Left kidney (tissue), 1 donor: ENCODE measurements at regions not wholly inside any gene's neighbourhood (a gene's known extent, or its start where the extent isn't known, plus 50 kb on each side); places are given as distances from the start of the nearest gene placed in this dataset.
A peak's percentile ranks its signal among the peaks of the same experiment; 100 is the strongest.

Experiments used
- DNase-seq: peaks from one replicate; pipeline ENCODE4 v3.0.0-alpha.2; 2013

- no peak for DNase-seq
Measured at GRCh38 chr20:52818491-52818890, 153.7 kb upstream of the TSHZ2 start.

- no peak for DNase-seq
Measured at GRCh38 chr20:52817981-52818380, 154.2 kb upstream of the TSHZ2 start.

- no peak for DNase-seq
Measured at GRCh38 chr20:52817511-52817910, 154.6 kb upstream of the TSHZ2 start.

GRCh38 chr20:52814371-52814770, 157.8 kb upstream of the TSHZ2 start:
- no peak for DNase-seq

- no peak for DNase-seq
Measured at GRCh38 chr20:52812231-52812847, 159.8 kb upstream of the TSHZ2 start.

- no peak for DNase-seq
Measured at GRCh38 chr20:52809003-52809402, 163.2 kb upstream of the TSHZ2 start.

- no peak for DNase-seq
Measured at GRCh38 chr20:52806918-52807317, 165.2 kb upstream of the TSHZ2 start.

- DNase-seq = no peak
Measured at GRCh38 chr20:52805843-52806242, 166.3 kb upstream of the TSHZ2 start.

- peak; percentile 67 for DNase-seq
Measured at GRCh38 chr20:52805296-52805571, 166.9 kb upstream of the TSHZ2 start.

GRCh38 chr20:52804497-52805295, 167.5 kb upstream of the TSHZ2 start:
- DNase-seq = no peak

GRCh38 chr20:52801628-52802006, 170.5 kb upstream of the TSHZ2 start:
- no peak for DNase-seq

- DNase-seq = no peak
Measured at GRCh38 chr20:52800734-52801627, 171.2 kb upstream of the TSHZ2 start.

GRCh38 chr20:52799130-52799529, 173.0 kb upstream of the TSHZ2 start:
- no peak for DNase-seq

GRCh38 chr20:52798124-52798523, 174.0 kb upstream of the TSHZ2 start:
- DNase-seq = no peak

GRCh38 chr20:52794853-52795252, 177.3 kb upstream of the TSHZ2 start:
- DNase-seq = no peak

GRCh38 chr20:52793339-52793963, 178.7 kb upstream of the TSHZ2 start:
- no peak for DNase-seq

- DNase-seq = no peak
Measured at GRCh38 chr20:52791091-52791490, 181.1 kb upstream of the TSHZ2 start.

GRCh38 chr20:52789716-52790115, 182.4 kb upstream of the TSHZ2 start:
- DNase-seq = no peak

- DNase-seq = no peak
Measured at GRCh38 chr20:52787962-52788361, 184.2 kb upstream of the TSHZ2 start.

- DNase-seq = no peak
Measured at GRCh38 chr20:52787216-52787615, 184.9 kb upstream of the TSHZ2 start.

GRCh38 chr20:52785679-52786078, 186.5 kb upstream of the TSHZ2 start:
- no peak for DNase-seq

GRCh38 chr20:52783769-52784168, 188.4 kb upstream of the TSHZ2 start:
- no peak for DNase-seq

- DNase-seq = no peak
Measured at GRCh38 chr20:52780462-52780861, 191.7 kb upstream of the TSHZ2 start.
